Ascending aorta (tissue), 2 donors: ENCODE measurements at regions not wholly inside any gene's neighbourhood (a gene's known extent, or its start where the extent isn't known, plus 50 kb on each side); places are given as distances from the start of the nearest gene placed in this dataset.

ENCODE experiments used
- DNase-seq, 2 donors: peaks; one replicate each; pipeline ENCODE4 v3.0.0-alpha.2; 2019; ENCODE audit warnings: low spot score in 2 of 2
- H3K27ac ChIP-seq, 2 donors: fragments of 200-600 bp; sonication (generic); one replicate each; pipeline ENCODE4 v1.5.1; 2016 to 2017; ENCODE audit warnings: mild to moderate bottlenecking in 1 of 2
- H3K27me3 ChIP-seq: fragments of 200-600 bp; sonication (generic); one replicate; pipeline ENCODE4 v1.5.1; 2017
- H3K36me3 ChIP-seq, 2 donors: fragments of 200-600 bp; sonication (generic); one replicate each; pipeline ENCODE4 v1.5.1; 2016
- H3K4me1 ChIP-seq, 2 donors: fragments of 200-600 bp; sonication (generic); one replicate each; pipeline ENCODE4 v1.5.1; 2016 to 2017; ENCODE audit warnings: mild to moderate bottlenecking in 1 of 2
- H3K4me3 ChIP-seq, 2 donors: fragments of 200-600 bp; sonication (generic); one replicate each; pipeline ENCODE4 v1.5.1; 2016 to 2017; ENCODE audit warnings: mild to moderate bottlenecking in 1 of 2
- H3K9me3 ChIP-seq, 2 donors: fragments of 200-600 bp; sonication (generic); one replicate each; pipeline ENCODE4 v1.5.1; 2016
- intact Hi-C: fragments of 100-400 bp; cut with DNase I; formaldehyde crosslinking; loops from one replicate; pipeline ENCODE4 v1.15.1; 2023
- TF ChIP-seq, protein P1 (sequence below), 3 experiments: fragments of 200-600 bp in 2 of 3; fragments of 450-650 bp in 1 of 3; sonication (generic) in 2 of 3; IDR thresholded peaks; one replicate each; pipeline ENCODE4 v1.5.1; 2016 to 2019; ENCODE audit warnings: antibody characterized with exemption in 3 of 3, mild to moderate bottlenecking in 1 of 3, moderate library complexity in 1 of 3

DNA sequence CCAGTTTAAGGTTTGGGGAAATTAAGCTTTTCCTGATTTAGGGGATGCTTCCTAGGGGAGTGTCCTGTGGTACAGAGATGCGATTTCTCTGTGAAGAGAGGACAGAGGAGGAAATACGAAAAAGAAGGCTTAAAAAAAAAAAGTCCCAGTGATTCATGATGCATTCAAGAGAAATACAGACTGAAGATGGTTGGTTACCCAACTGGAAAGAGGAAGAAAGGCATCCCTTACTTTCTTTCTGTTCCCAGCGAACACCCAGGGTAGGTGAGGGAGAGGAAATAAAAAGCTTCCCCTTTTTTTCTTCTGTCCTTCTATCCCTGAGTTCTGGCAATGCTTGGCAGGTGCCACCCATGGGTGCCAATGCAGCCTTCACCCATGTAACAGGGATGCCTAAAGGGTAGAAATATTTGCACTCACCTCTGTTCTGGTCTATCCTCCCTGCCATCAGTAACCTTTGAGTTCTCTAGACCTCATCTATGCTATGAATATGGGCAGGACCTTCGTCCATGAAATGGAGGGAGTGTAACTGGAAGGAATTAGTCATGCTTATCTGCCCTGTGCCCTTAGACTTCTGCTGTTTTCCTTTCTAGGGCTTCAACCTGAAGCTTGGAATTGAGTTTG is 230.1 kb upstream of the GALNTL6 start:
- intact Hi-C loops = no loop called here
- TF ChIP-seq, protein P1, sequence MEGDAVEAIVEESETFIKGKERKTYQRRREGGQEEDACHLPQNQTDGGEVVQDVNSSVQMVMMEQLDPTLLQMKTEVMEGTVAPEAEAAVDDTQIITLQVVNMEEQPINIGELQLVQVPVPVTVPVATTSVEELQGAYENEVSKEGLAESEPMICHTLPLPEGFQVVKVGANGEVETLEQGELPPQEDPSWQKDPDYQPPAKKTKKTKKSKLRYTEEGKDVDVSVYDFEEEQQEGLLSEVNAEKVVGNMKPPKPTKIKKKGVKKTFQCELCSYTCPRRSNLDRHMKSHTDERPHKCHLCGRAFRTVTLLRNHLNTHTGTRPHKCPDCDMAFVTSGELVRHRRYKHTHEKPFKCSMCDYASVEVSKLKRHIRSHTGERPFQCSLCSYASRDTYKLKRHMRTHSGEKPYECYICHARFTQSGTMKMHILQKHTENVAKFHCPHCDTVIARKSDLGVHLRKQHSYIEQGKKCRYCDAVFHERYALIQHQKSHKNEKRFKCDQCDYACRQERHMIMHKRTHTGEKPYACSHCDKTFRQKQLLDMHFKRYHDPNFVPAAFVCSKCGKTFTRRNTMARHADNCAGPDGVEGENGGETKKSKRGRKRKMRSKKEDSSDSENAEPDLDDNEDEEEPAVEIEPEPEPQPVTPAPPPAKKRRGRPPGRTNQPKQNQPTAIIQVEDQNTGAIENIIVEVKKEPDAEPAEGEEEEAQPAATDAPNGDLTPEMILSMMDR (IDR thresholded peaks at IDR 0.05) = no peak
- H3K36me3 ChIP-seq = no peaks in the 10 kb centered on the region
- H3K27me3 ChIP-seq = no peaks in the 10 kb centered on the region
- no peaks in the 10 kb centered on the region for H3K4me1 ChIP-seq
- H3K4me3 ChIP-seq = no peak overlapping the region
- no peak overlapping the region for H3K27ac ChIP-seq
- no peaks in the 10 kb centered on the region for H3K9me3 ChIP-seq
- no peak for DNase-seq

GRCh38 chr4:171573181-171573580 is 240.0 kb upstream of the GALNTL6 start:
- H3K9me3 ChIP-seq = no peaks in the 10 kb centered on the region
- TF ChIP-seq, protein P1 (IDR thresholded peaks at IDR 0.05) = no peak
- DNase-seq = no peak
- H3K27me3 ChIP-seq = no peaks in the 10 kb centered on the region
- intact Hi-C loops = no loop called here
- H3K4me1 ChIP-seq = no peaks in the 10 kb centered on the region
- no peak overlapping the region for H3K27ac ChIP-seq
- H3K36me3 ChIP-seq = no peaks in the 10 kb centered on the region
- no peak overlapping the region for H3K4me3 ChIP-seq

DNA sequence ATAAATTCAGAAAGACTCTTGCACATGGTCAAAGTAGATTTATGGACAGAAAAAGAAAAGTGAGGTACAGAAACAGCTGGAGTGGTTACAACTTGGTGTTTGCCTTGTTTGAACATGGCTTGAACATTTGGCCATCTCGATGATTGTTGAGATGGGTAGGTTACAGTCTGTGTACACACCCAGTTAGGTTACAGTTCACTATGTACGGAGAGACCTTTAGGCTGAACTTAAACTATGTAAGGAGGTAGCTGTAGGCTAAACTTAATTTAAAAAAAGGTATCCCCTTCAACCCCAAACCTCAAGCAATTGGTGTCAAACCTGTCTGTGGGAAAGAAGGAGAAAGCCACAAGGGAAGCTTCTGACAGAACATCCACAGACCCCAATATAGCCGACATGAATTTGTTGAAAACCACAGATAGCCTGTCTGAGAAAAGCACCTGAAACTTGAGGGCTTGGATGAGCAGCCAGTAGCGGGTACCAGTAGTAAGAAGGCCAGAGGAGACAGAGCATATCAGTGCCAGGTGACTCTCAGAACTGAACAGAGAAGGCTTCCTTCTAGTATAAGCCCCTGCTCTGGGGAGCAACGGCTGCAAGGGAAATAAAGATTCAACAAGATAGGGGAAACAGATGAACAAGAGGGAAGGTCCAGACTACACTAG is 247.9 kb upstream of the GALNTL6 start:
- H3K36me3 ChIP-seq = no peaks in the 10 kb centered on the region
- intact Hi-C loops = no loop called here
- TF ChIP-seq, protein P1 (IDR thresholded peaks at IDR 0.05) = no peak
- H3K27ac ChIP-seq = no peak overlapping the region
- H3K9me3 ChIP-seq = no peaks in the 10 kb centered on the region
- H3K4me3 ChIP-seq = no peak overlapping the region
- no peak for DNase-seq
- H3K27me3 ChIP-seq = no peaks in the 10 kb centered on the region
- no peaks in the 10 kb centered on the region for H3K4me1 ChIP-seq

DNA sequence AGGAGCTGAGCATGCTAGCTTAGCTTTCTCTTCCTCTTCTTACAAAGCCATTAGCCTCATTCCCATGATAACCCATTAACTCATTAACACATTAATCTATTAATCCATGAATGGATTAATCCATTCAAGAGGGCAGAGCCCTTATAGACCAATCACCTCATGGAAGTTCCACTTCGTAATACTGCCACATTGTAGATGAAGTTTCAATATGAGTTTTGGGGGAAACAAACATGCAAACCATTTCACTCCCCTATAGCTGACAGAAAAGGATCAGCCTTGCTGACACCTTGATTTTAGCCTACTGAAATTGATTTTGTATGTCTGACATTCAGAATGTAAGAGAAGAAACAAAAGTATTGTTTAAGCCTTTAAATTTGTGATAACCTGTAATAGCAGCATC is 251.8 kb upstream of the GALNTL6 start:
- intact Hi-C loops = no loop called here
- no peak for DNase-seq
- H3K27ac ChIP-seq = no peak overlapping the region
- no peaks in the 10 kb centered on the region for H3K9me3 ChIP-seq
- TF ChIP-seq, protein P1 (IDR thresholded peaks at IDR 0.05) = no peak
- H3K4me3 ChIP-seq = no peak overlapping the region
- H3K27me3 ChIP-seq = no peaks in the 10 kb centered on the region
- no peaks in the 10 kb centered on the region for H3K36me3 ChIP-seq
- H3K4me1 ChIP-seq = no peaks in the 10 kb centered on the region

GRCh38 chr4:171553961-171554360 is 259.2 kb upstream of the GALNTL6 start:
- Histone ChIP-seq H3K4me3 (no peak overlapping the region), H3K4me1 (no peaks in the 10 kb centered on the region), H3K36me3 (no peaks in the 10 kb centered on the region), H3K27me3 (no peaks in the 10 kb centered on the region), H3K27ac (no peak overlapping the region), H3K9me3 (no peaks in the 10 kb centered on the region)
- TF ChIP-seq, protein P1 (IDR thresholded peaks at IDR 0.05) = no peak
- intact Hi-C loops = no loop called here
- DNase-seq = no peak
